ENCODE measurements at regions not wholly inside any gene's neighbourhood (a gene's known extent, or its start where the extent isn't known, plus 50 kb on each side); places are given as distances from the start of the nearest gene placed in this dataset.

- TF ChIP-seq GATA2 (IDR thresholded peaks at IDR 0.05; ENCODE audit: insufficient read depth, insufficient read length, low read depth, low read length) (no peak), FOS (IDR thresholded peaks at IDR 0.05; ENCODE audit: borderline replicate concordance, insufficient read depth, low read length) (no peak), POLR2A (IDR thresholded peaks at IDR 0.05; ENCODE audit: low read depth, low read length) (no peak), CTCF (IDR thresholded peaks at IDR 0.05; ENCODE audit: extremely low read depth in 1 of 2, insufficient read depth in 1 of 2, low read depth in 1 of 2, low read length in 2 of 2) (no peak), POLR2AphosphoS5 (IDR thresholded peaks at IDR 0.05; ENCODE audit: insufficient read depth, low read depth, low read length) (no peak), MAX (IDR thresholded peaks at IDR 0.05; ENCODE audit: insufficient read depth, insufficient read length) (no peak), EZH2 (IDR thresholded peaks at IDR 0.05; ENCODE audit: borderline replicate concordance, low read depth, low read length, severe bottlenecking) (no peak), MYC (IDR thresholded peaks at IDR 0.05; ENCODE audit: low read depth, low read length) (no peak), JUN (IDR thresholded peaks at IDR 0.05; ENCODE audit: borderline replicate concordance, insufficient read depth, insufficient read length, low read depth) (no peak)
- intact Hi-C loops (cut with micrococcal nuclease) (no loop called here), dilution Hi-C loops (cut with MboI; ENCODE audit: extremely low pct_ligation_motif_present, low sequenced_read_pairs) (no loop called here)
- no peak overlapping the region for H3K9ac ChIP-seq (replicated peaks; ENCODE audit: extremely low read depth, insufficient read depth, low read length)
- ChIA-PET POLR2A (no interaction called here), CTCF (interaction anchor here (1.2 kb wide), 1 partner anchor 9 kb away, joined by 3 read pairs; no protein-coding TSS in a partner anchor)
- no peaks in the 10 kb centered on the region for H3K4me1 ChIP-seq (ENCODE audit: control insufficient read depth, extremely low read depth, insufficient read depth, low read length)
- BruUV-seq (replicated peaks), result no TSS peak
- H2AFZ ChIP-seq (ENCODE audit: low read depth, low read length), result no peak overlapping the region
- H4K20me1 ChIP-seq (replicated peaks; ENCODE audit: control insufficient read depth, extremely low read depth, insufficient read depth, low read length), result no peaks in the 10 kb centered on the region
- H3K36me3 ChIP-seq (ENCODE audit: control insufficient read depth in 2 of 2, extremely low read depth in 1 of 2, insufficient read depth in 2 of 2, low read length in 2 of 2), result no peaks in the 10 kb centered on the region
- no peak overlapping the region for H3K4me3 ChIP-seq (replicated peaks in 1 of 3; ENCODE audit: insufficient read depth in 1 of 3, low read depth in 1 of 3, low read length in 3 of 3)
- no peak for DNase-seq (ENCODE audit: low read depth, low spot score)
- no peak overlapping the region for H3K27ac ChIP-seq (ENCODE audit: insufficient read depth, low read depth, low read length)
- H3K27me3 ChIP-seq (ENCODE audit: control insufficient read depth in 2 of 2, insufficient read depth in 2 of 2, low read length in 2 of 2), result no peaks in the 10 kb centered on the region
- no peaks in the 10 kb centered on the region for H3K9me3 ChIP-seq (replicated peaks; ENCODE audit: control insufficient read depth, insufficient read depth, low read length)
- H3K79me2 ChIP-seq (ENCODE audit: control insufficient read depth, insufficient read depth, low read length), result no peaks in the 10 kb centered on the region
- H3K9me1 ChIP-seq (replicated peaks; ENCODE audit: control insufficient read depth, extremely low read depth, insufficient read depth, low read length), result no peaks in the 10 kb centered on the region
- H3K4me2 ChIP-seq (ENCODE audit: insufficient read depth, low read length), result no peak overlapping the region
- FAIRE-seq, result no peak
Observed at GRCh38 chr6:150676344-150676743, 76.7 kb downstream of the PLEKHG1 start.

All from endothelial cell of umbilical vein (primary cell).